Skeletal muscle tissue (tissue), 3 donors: ENCODE measurements at regions not wholly inside any gene's neighbourhood (a gene's known extent, or its start where the extent isn't known, plus 50 kb on each side); places are given as distances from the start of the nearest gene placed in this dataset.
"Not testable (repeated sequence)": the region's sequence is repeated elsewhere in the genome, so short reads cannot be mapped to it uniquely, and the experiment has no call there.

Experiments used
- H3K27ac ChIP-seq: one replicate; pipeline ENCODE4 v1.7.0; 2013; ENCODE audit warnings: mild to moderate bottlenecking, low read depth, low read length, inconsistent platforms
- H3K27me3 ChIP-seq, 3 donors: one replicate each; pipeline ENCODE4 v1.7.0; 2013; ENCODE audit warnings: low read length in 3 of 3; ENCODE audit not compliant: control insufficient read depth in 3 of 3, insufficient read depth in 3 of 3
- H3K36me3 ChIP-seq, 3 donors: one replicate each; pipeline ENCODE4 v1.7.0; 2013; ENCODE audit warnings: low read length in 3 of 3; ENCODE audit not compliant: control insufficient read depth in 3 of 3, insufficient read depth in 3 of 3
- H3K4me1 ChIP-seq, 3 donors: one replicate each; pipeline ENCODE4 v1.7.0; 2013; ENCODE audit warnings: low read length in 3 of 3, mild to moderate bottlenecking in 3 of 3; ENCODE audit not compliant: control insufficient read depth in 3 of 3, insufficient read depth in 3 of 3
- H3K4me3 ChIP-seq, 3 donors: one replicate each; pipeline ENCODE4 v1.7.0; 2013; ENCODE audit warnings: low read length in 3 of 3
- H3K9ac ChIP-seq, 3 donors: one replicate each; pipeline ENCODE4 v1.7.0; 2013; ENCODE audit warnings: low read length in 3 of 3, mild to moderate bottlenecking in 3 of 3, moderate library complexity in 2 of 3, low read depth in 1 of 3
- H3K9me3 ChIP-seq, 3 donors: one replicate each; pipeline ENCODE4 v1.7.0; 2013; ENCODE audit warnings: low read length in 3 of 3; ENCODE audit not compliant: control insufficient read depth in 3 of 3
- donor health status: Osteomylitis.

DNA sequence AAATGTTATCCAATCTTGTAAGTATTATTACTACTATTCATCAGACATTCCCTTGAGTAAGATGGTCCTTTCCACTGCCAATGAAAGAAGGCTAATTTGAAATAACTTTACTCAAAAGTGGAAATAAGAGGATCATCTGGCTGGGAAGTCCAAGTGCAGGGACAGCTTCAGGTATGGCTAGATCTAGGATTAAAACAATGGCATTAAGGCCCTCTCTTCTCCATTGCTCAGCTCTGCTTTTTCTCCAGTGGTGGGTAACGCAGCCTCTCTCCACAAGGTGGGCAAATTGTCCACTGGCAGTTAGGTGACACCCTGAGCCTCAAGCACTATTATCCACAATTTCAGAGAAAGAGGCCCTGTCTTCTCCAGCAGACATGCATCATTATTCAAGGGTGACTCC, 66.7 kb upstream of the PGM2 start:
- no peaks in the 10 kb centered on the region for H3K36me3 ChIP-seq
- H3K9ac ChIP-seq: no peak overlapping the region
- no peak overlapping the region for H3K4me3 ChIP-seq
- H3K27ac ChIP-seq: no peak overlapping the region
- no peaks in the 10 kb centered on the region for H3K27me3 ChIP-seq
- peaks cover 2 to 4% (median 2%) of the 10 kb centered on the region in 3 donors for H3K4me1 ChIP-seq
- no peaks in the 10 kb centered on the region for H3K9me3 ChIP-seq

GRCh38 chr4:37758226-37758625, 68.3 kb upstream of the PGM2 start:
- Histone ChIP-seq H3K4me3 (no peak overlapping the region), H3K27ac (peak overlapping the region; percentile 20), H3K4me1 (peaks cover 3 to 10% (median 7%) of the 10 kb centered on the region in 3 donors), H3K36me3 (no peaks in the 10 kb centered on the region), H3K9me3 (no peaks in the 10 kb centered on the region), H3K9ac (no peak overlapping the region), H3K27me3 (no peaks in the 10 kb centered on the region)

- H3K27ac ChIP-seq: peak overlapping the region; percentile 20
- peaks cover 3 to 10% (median 7%) of the 10 kb centered on the region in 3 donors for H3K4me1 ChIP-seq
- no peak overlapping the region for H3K4me3 ChIP-seq
- no peaks in the 10 kb centered on the region for H3K36me3 ChIP-seq
- H3K9ac ChIP-seq: no peak overlapping the region
- no peaks in the 10 kb centered on the region for H3K27me3 ChIP-seq
- H3K9me3 ChIP-seq: no peaks in the 10 kb centered on the region
Measured at GRCh38 chr4:37757761-37758160, 68.7 kb upstream of the PGM2 start.

GRCh38 chr4:37757121-37757520, 69.4 kb upstream of the PGM2 start:
- Histone ChIP-seq H3K4me3 (no peak overlapping the region), H3K9ac (no peak overlapping the region), H3K27ac (no peak overlapping the region), H3K9me3 (no peaks in the 10 kb centered on the region), H3K4me1 (peaks cover 3 to 10% (median 7%) of the 10 kb centered on the region in 3 donors), H3K27me3 (no peaks in the 10 kb centered on the region), H3K36me3 (no peaks in the 10 kb centered on the region)

- Histone ChIP-seq H3K36me3 (no peaks in the 10 kb centered on the region), H3K27me3 (no peaks in the 10 kb centered on the region), H3K9ac (no peak overlapping the region), H3K9me3 (no peaks in the 10 kb centered on the region), H3K4me1 (peaks cover 3 to 10% (median 7%) of the 10 kb centered on the region in 3 donors), H3K27ac (peak overlapping the region; percentile 8), H3K4me3 (no peak overlapping the region)
Measured at GRCh38 chr4:37754410-37755185, 68.4 kb upstream of the RELL1 start.

GRCh38 chr4:37749398-37749988, 63.3 kb upstream of the RELL1 start:
- H3K27ac ChIP-seq: no peak overlapping the region
- H3K9ac ChIP-seq: no peak overlapping the region
- no peak overlapping the region for H3K4me3 ChIP-seq
- no peaks in the 10 kb centered on the region for H3K9me3 ChIP-seq
- H3K4me1 ChIP-seq: peaks cover 0 to 4% (median 2%) of the 10 kb centered on the region in 3 donors
- no peaks in the 10 kb centered on the region for H3K27me3 ChIP-seq
- H3K36me3 ChIP-seq: no peaks in the 10 kb centered on the region

- Histone ChIP-seq H3K27me3 (no peaks in the 10 kb centered on the region), H3K36me3 (no peaks in the 10 kb centered on the region), H3K4me3 (no peak overlapping the region), H3K27ac (no peak overlapping the region), H3K4me1 (no peaks in the 10 kb centered on the region), H3K9me3 (no peaks in the 10 kb centered on the region), H3K9ac (no peak overlapping the region)
Measured at GRCh38 chr4:37748485-37748884, 62.3 kb upstream of the RELL1 start.

GRCh38 chr4:37747772-37748330, 61.7 kb upstream of the RELL1 start:
- no peak overlapping the region for H3K27ac ChIP-seq
- no peaks in the 10 kb centered on the region for H3K4me1 ChIP-seq
- no peak overlapping the region for H3K9ac ChIP-seq
- no peaks in the 10 kb centered on the region for H3K36me3 ChIP-seq
- H3K9me3 ChIP-seq: no peaks in the 10 kb centered on the region
- no peak overlapping the region for H3K4me3 ChIP-seq
- no peaks in the 10 kb centered on the region for H3K27me3 ChIP-seq

DNA sequence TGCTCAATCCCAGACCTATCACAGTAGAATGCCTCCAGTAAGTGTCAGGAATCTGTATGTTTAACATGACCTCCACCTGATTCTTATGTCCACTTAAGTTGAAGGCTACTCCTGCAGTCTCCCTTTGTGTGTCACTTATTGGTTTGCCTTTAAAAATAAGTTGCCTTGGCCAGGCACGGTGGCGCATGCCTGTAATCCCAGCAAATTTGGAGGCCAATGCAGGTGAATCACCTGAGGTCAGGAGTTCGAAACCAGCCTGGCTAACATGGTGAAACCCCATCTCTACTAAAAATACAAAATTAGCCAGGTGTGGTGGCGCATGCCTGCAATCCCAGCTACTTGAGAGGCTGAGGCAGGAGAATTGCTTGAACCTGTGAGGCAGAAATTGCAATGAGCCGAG, 60.7 kb upstream of the RELL1 start:
- not testable (repeated sequence) for H3K9ac ChIP-seq, H3K27ac ChIP-seq, H3K4me3 ChIP-seq, H3K4me1 ChIP-seq, H3K9me3 ChIP-seq, H3K27me3 ChIP-seq, H3K36me3 ChIP-seq

DNA sequence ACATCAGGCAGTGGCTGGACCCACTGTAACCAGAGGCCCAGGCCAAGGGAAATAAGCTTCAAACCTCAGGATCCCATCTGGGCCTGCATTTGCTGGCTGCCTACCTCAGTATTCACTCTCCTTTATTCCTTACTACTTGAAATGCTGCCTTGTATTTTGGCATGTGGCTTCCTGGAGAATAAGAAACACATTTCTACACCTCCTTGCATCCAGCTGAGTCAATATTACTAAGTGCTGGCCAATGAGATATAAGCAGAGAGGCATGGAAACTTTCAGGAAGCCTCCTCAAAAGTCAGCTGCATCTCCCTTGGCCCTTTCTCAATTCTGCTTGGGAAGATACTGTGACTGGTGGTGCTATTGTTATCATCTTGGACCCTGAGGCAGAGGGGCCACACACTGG, 59.8 kb upstream of the RELL1 start:
- no peaks in the 10 kb centered on the region for H3K4me1 ChIP-seq
- no peaks in the 10 kb centered on the region for H3K36me3 ChIP-seq
- no peaks in the 10 kb centered on the region for H3K9me3 ChIP-seq
- H3K4me3 ChIP-seq: no peak overlapping the region
- H3K27me3 ChIP-seq: no peaks in the 10 kb centered on the region
- H3K9ac ChIP-seq: no peak overlapping the region
- H3K27ac ChIP-seq: no peak overlapping the region
